ENCODE measurements at regions not wholly inside any gene's neighbourhood (a gene's known extent, or its start where the extent isn't known, plus 50 kb on each side); places are given as distances from the start of the nearest gene placed in this dataset.

DNA sequence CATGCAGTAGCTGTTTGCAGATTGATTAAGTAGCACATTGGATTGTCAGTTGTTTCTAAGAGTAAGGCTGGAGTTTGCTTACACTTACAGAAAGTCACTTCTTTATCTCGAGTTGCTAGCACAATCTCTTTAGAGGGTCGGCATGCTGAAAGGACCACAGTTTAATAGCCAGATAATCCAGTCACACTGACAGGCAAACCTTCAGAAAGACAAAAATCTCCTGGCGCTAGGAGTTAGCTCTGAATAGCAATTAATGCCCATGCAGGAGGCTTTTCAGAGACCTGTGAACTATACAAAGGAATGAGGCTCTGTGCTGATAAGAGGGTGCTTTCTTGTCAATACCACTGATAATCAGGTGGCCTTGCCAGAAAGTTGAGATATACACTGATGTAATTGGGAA is 1043.0 kb downstream of the AACS start:
- no peaks in the 10 kb centered on the region for H3K9me3 ChIP-seq (ENCODE audit: low read length)
- no peaks in the 10 kb centered on the region for H3F3A ChIP-seq (ENCODE audit: insufficient read depth, low read length, poor library complexity, severe bottlenecking)
- H3K36me3 ChIP-seq (ENCODE audit: insufficient read depth, low read length) = no peaks in the 10 kb centered on the region
- H3K4me3 ChIP-seq (ENCODE audit: low read length) = no peak overlapping the region
- H4K20me1 ChIP-seq (ENCODE audit: insufficient read depth) = no peaks in the 10 kb centered on the region
- no peak overlapping the region for H3K27ac ChIP-seq (ENCODE audit: low read length)
- no peaks in the 10 kb centered on the region for H3K79me2 ChIP-seq (replicated peaks; ENCODE audit: insufficient read depth, low read length)
- no peak overlapping the region for H3K9ac ChIP-seq (ENCODE audit: low read length)
- no peak overlapping the region for H2AFZ ChIP-seq (ENCODE audit: low read depth, low read length)
- TF ChIP-seq EZH2 (IDR thresholded peaks at IDR 0.05; ENCODE audit: borderline replicate concordance, insufficient read depth, low read length, poor library complexity, severe bottlenecking) = no peak
- TF ChIP-seq, protein P1, sequence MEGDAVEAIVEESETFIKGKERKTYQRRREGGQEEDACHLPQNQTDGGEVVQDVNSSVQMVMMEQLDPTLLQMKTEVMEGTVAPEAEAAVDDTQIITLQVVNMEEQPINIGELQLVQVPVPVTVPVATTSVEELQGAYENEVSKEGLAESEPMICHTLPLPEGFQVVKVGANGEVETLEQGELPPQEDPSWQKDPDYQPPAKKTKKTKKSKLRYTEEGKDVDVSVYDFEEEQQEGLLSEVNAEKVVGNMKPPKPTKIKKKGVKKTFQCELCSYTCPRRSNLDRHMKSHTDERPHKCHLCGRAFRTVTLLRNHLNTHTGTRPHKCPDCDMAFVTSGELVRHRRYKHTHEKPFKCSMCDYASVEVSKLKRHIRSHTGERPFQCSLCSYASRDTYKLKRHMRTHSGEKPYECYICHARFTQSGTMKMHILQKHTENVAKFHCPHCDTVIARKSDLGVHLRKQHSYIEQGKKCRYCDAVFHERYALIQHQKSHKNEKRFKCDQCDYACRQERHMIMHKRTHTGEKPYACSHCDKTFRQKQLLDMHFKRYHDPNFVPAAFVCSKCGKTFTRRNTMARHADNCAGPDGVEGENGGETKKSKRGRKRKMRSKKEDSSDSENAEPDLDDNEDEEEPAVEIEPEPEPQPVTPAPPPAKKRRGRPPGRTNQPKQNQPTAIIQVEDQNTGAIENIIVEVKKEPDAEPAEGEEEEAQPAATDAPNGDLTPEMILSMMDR (IDR thresholded peaks at IDR 0.05; ENCODE audit: poor library complexity, severe bottlenecking) = no peak
- TF ChIP-seq SMC3 (conservative IDR thresholded peaks at IDR 0.05; ENCODE audit: poor library complexity) = no peak
- no peak for TF ChIP-seq EP300 (conservative IDR thresholded peaks at IDR 0.05; ENCODE audit: poor library complexity, severe bottlenecking)
- no peak for TF ChIP-seq TAF1 (IDR thresholded peaks at IDR 0.05; ENCODE audit: low read depth)
- TF ChIP-seq, protein P2, sequence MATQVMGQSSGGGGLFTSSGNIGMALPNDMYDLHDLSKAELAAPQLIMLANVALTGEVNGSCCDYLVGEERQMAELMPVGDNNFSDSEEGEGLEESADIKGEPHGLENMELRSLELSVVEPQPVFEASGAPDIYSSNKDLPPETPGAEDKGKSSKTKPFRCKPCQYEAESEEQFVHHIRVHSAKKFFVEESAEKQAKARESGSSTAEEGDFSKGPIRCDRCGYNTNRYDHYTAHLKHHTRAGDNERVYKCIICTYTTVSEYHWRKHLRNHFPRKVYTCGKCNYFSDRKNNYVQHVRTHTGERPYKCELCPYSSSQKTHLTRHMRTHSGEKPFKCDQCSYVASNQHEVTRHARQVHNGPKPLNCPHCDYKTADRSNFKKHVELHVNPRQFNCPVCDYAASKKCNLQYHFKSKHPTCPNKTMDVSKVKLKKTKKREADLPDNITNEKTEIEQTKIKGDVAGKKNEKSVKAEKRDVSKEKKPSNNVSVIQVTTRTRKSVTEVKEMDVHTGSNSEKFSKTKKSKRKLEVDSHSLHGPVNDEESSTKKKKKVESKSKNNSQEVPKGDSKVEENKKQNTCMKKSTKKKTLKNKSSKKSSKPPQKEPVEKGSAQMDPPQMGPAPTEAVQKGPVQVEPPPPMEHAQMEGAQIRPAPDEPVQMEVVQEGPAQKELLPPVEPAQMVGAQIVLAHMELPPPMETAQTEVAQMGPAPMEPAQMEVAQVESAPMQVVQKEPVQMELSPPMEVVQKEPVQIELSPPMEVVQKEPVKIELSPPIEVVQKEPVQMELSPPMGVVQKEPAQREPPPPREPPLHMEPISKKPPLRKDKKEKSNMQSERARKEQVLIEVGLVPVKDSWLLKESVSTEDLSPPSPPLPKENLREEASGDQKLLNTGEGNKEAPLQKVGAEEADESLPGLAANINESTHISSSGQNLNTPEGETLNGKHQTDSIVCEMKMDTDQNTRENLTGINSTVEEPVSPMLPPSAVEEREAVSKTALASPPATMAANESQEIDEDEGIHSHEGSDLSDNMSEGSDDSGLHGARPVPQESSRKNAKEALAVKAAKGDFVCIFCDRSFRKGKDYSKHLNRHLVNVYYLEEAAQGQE (IDR thresholded peaks at IDR 0.05; ENCODE audit: borderline replicate concordance) = no peak
- no peak for TF ChIP-seq MXI1 (conservative IDR thresholded peaks at IDR 0.05; ENCODE audit: poor library complexity, severe bottlenecking)
- H3K9me2 ChIP-seq (ENCODE audit: insufficient read depth, low read length) = no peaks in the 10 kb centered on the region
- peaks cover 2% of the 10 kb centered on the region for H3K27me3 ChIP-seq (ENCODE audit: insufficient read depth, low read depth, low read length)
- H3K4me2 ChIP-seq (ENCODE audit: low read length) = no peak overlapping the region

DNA sequence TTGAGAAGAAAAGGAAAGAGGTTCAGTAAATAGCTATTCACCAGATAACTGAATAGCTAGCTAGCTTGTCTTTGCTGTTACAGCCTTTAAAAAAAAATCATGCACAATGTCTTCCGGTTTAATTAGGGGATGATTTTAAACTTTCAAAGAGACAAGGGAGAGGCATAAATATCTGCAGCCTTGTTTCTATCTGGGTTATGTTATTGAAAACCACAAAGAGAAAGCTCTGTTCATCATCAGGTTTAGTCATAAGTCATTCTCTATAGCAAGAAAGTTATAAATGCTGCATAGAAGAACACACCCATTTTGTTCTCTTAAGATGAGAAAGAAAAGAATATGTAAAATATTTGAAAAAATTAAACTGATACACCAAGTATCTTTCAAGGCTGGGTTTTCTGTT is 1046.9 kb downstream of the AACS start:
- Histone ChIP-seq H3K27ac (ENCODE audit: low read length) (no peak overlapping the region), H3K79me2 (replicated peaks; ENCODE audit: insufficient read depth, low read length) (no peaks in the 10 kb centered on the region), H3K9me3 (ENCODE audit: low read length) (no peaks in the 10 kb centered on the region), H3K4me3 (ENCODE audit: low read length) (no peak overlapping the region), H3K9ac (ENCODE audit: low read length) (no peak overlapping the region), H2AFZ (ENCODE audit: low read depth, low read length) (no peak overlapping the region), H3K4me2 (ENCODE audit: low read length) (no peak overlapping the region), H4K20me1 (ENCODE audit: insufficient read depth) (no peaks in the 10 kb centered on the region), H3K9me2 (ENCODE audit: insufficient read depth, low read length) (no peaks in the 10 kb centered on the region), H3K27me3 (ENCODE audit: insufficient read depth, low read depth, low read length) (peaks cover 2% of the 10 kb centered on the region), H3K36me3 (ENCODE audit: insufficient read depth, low read length) (no peaks in the 10 kb centered on the region), H3F3A (ENCODE audit: insufficient read depth, low read length, poor library complexity, severe bottlenecking) (no peaks in the 10 kb centered on the region)
- TF ChIP-seq RAD21 (conservative IDR thresholded peaks at IDR 0.05) (no peak), EZH2 (IDR thresholded peaks at IDR 0.05; ENCODE audit: borderline replicate concordance, insufficient read depth, low read length, poor library complexity, severe bottlenecking) (no peak), SMC3 (conservative IDR thresholded peaks at IDR 0.05; ENCODE audit: poor library complexity) (no peak), EP300 (conservative IDR thresholded peaks at IDR 0.05; ENCODE audit: poor library complexity, severe bottlenecking) (no peak), TAF1 (IDR thresholded peaks at IDR 0.05; ENCODE audit: low read depth) (no peak), POLR2AphosphoS5 (IDR thresholded peaks at IDR 0.05) (no peak), MXI1 (conservative IDR thresholded peaks at IDR 0.05; ENCODE audit: poor library complexity, severe bottlenecking) (no peak)
- TF ChIP-seq, protein P1 (IDR thresholded peaks at IDR 0.05; ENCODE audit: poor library complexity, severe bottlenecking) = no peak
- TF ChIP-seq, protein P2 (IDR thresholded peaks at IDR 0.05; ENCODE audit: borderline replicate concordance) = no peak
